ENCODE measurements at regions not wholly inside any gene's neighbourhood (a gene's known extent, or its start where the extent isn't known, plus 50 kb on each side); places are given as distances from the start of the nearest gene placed in this dataset.

- DNase-seq (ENCODE audit: low read depth, low spot score): no peak
- Histone ChIP-seq H3K9me1 (replicated peaks; ENCODE audit: control insufficient read depth, extremely low read depth, insufficient read depth, low read length) (no peaks in the 10 kb centered on the region), H3K4me3 (replicated peaks in 1 of 3; ENCODE audit: insufficient read depth in 1 of 3, low read depth in 1 of 3, low read length in 3 of 3) (no peak overlapping the region), H4K20me1 (replicated peaks; ENCODE audit: control insufficient read depth, extremely low read depth, insufficient read depth, low read length) (no peaks in the 10 kb centered on the region), H2AFZ (ENCODE audit: low read depth, low read length) (no peak overlapping the region), H3K9ac (replicated peaks; ENCODE audit: extremely low read depth, insufficient read depth, low read length) (no peak overlapping the region), H3K36me3 (ENCODE audit: control insufficient read depth in 2 of 2, extremely low read depth in 1 of 2, insufficient read depth in 2 of 2, low read length in 2 of 2) (no peaks in the 10 kb centered on the region), H3K27ac (ENCODE audit: insufficient read depth, low read depth, low read length) (no peak overlapping the region), H3K9me3 (replicated peaks; ENCODE audit: control insufficient read depth, insufficient read depth, low read length) (no peaks in the 10 kb centered on the region), H3K4me2 (ENCODE audit: insufficient read depth, low read length) (no peak overlapping the region), H3K79me2 (ENCODE audit: control insufficient read depth, insufficient read depth, low read length) (no peaks in the 10 kb centered on the region), H3K4me1 (ENCODE audit: control insufficient read depth, extremely low read depth, insufficient read depth, low read length) (peaks cover 8% of the 10 kb centered on the region), H3K27me3 (ENCODE audit: control insufficient read depth in 2 of 2, insufficient read depth in 2 of 2, low read length in 2 of 2) (no peaks in the 10 kb centered on the region)
- intact Hi-C loops (cut with micrococcal nuclease) (no loop called here), dilution Hi-C loops (cut with MboI; ENCODE audit: extremely low pct_ligation_motif_present, low sequenced_read_pairs) (no loop called here)
- no peak for FAIRE-seq
- ChIA-PET POLR2A (no interaction called here), CTCF (no interaction called here)
- no TSS peak for BruUV-seq (replicated peaks)
- TF ChIP-seq EZH2 (IDR thresholded peaks at IDR 0.05; ENCODE audit: borderline replicate concordance, low read depth, low read length, severe bottlenecking): no peak
- no peak for TF ChIP-seq POLR2A (IDR thresholded peaks at IDR 0.05; ENCODE audit: low read depth, low read length)
- no peak for TF ChIP-seq GATA2 (IDR thresholded peaks at IDR 0.05; ENCODE audit: insufficient read depth, insufficient read length, low read depth, low read length)
- TF ChIP-seq CTCF (IDR thresholded peaks at IDR 0.05; ENCODE audit: extremely low read depth in 1 of 2, insufficient read depth in 1 of 2, low read depth in 1 of 2, low read length in 2 of 2): no peak
- no peak for TF ChIP-seq FOS (IDR thresholded peaks at IDR 0.05; ENCODE audit: borderline replicate concordance, insufficient read depth, low read length)
- no peak for TF ChIP-seq POLR2AphosphoS5 (IDR thresholded peaks at IDR 0.05; ENCODE audit: insufficient read depth, low read depth, low read length)
- no peak for TF ChIP-seq MYC (IDR thresholded peaks at IDR 0.05; ENCODE audit: low read depth, low read length)
- no peak for TF ChIP-seq MAX (IDR thresholded peaks at IDR 0.05; ENCODE audit: insufficient read depth, insufficient read length)
- no peak for TF ChIP-seq JUN (IDR thresholded peaks at IDR 0.05; ENCODE audit: borderline replicate concordance, insufficient read depth, insufficient read length, low read depth)
Measured at GRCh38 chr14:51488569-51489220, 163.0 kb upstream of the FRMD6 start.

Data from endothelial cell of umbilical vein (primary cell).